SK-N-SH treated with all-trans-retinoic acid at 6 μM for 48 hours (cell line): ENCODE measurements at regions not wholly inside any gene's neighbourhood (a gene's known extent, or its start where the extent isn't known, plus 50 kb on each side); places are given as distances from the start of the nearest gene placed in this dataset.
"Not testable (repeated sequence)": the region's sequence is repeated elsewhere in the genome, so short reads cannot be mapped to it uniquely, and the experiment has no call there.

Experiments
- PPARA ChIP-seq: fragments of 250-450 bp; sonication (Bioruptor Pico); IDR thresholded peaks from 2 replicates; pipeline ENCODE4 v1.5.0; 2020; ENCODE audit warnings: mild to moderate bottlenecking, borderline replicate concordance
- RARB ChIP-seq: fragments of 250-450 bp; sonication (Bioruptor Pico); IDR thresholded peaks from 2 replicates; pipeline ENCODE4 v1.8.0; 2021; ENCODE audit warnings: mild to moderate bottlenecking, moderate library complexity
- TCF4 ChIP-seq: fragments of 250-450 bp; sonication (Bioruptor Pico); IDR thresholded peaks from 2 replicates; pipeline ENCODE4 v1.8.0; 2021; ENCODE audit warnings: mild to moderate bottlenecking, moderate library complexity, borderline replicate concordance
- ZFP3 ChIP-seq: fragments of 250-450 bp; sonication (Bioruptor Pico); IDR thresholded peaks from 2 replicates; pipeline ENCODE4 v1.5.0; 2020; ENCODE audit warnings: mild to moderate bottlenecking, moderate library complexity
- ZNF8 ChIP-seq: fragments of 450-650 bp; formaldehyde crosslinking; IDR thresholded peaks from 2 replicates; pipeline ENCODE4 v1.5.0; 2020; ENCODE audit warnings: mild to moderate bottlenecking, moderate library complexity
- TF ChIP-seq, protein P1 (sequence below): fragments of 250-450 bp; sonication (Bioruptor Pico); IDR thresholded peaks from 2 replicates; pipeline ENCODE4 v1.5.0; 2020; ENCODE audit warnings: mild to moderate bottlenecking, moderate library complexity
- TF ChIP-seq, protein P2 (sequence below): fragments of 250-450 bp; sonication (Bioruptor Pico); IDR thresholded peaks from 2 replicates; pipeline ENCODE4 v1.8.0; 2020; ENCODE audit warnings: mild to moderate bottlenecking, moderate library complexity, borderline replicate concordance

DNA sequence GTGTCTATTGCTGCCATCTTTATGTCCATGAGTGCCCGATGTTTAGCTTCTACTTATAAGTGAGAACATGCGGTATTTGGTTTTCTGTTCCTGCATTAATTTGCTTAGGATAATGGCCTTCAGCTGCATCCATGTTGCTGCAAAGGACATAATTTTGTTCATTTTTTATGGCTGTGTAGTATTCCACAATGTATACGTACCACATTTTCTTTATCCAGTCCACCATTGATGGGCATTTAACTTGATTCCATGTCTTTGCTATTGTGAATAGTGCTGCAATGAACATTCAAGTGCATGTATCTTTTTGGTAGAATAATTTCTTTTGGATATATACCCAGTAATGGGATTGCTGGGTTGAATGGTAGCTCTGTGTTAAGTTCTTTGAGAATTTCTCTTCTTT lies 376.3 kb upstream of the PROK2 start:
- TF ChIP-seq, protein P1, sequence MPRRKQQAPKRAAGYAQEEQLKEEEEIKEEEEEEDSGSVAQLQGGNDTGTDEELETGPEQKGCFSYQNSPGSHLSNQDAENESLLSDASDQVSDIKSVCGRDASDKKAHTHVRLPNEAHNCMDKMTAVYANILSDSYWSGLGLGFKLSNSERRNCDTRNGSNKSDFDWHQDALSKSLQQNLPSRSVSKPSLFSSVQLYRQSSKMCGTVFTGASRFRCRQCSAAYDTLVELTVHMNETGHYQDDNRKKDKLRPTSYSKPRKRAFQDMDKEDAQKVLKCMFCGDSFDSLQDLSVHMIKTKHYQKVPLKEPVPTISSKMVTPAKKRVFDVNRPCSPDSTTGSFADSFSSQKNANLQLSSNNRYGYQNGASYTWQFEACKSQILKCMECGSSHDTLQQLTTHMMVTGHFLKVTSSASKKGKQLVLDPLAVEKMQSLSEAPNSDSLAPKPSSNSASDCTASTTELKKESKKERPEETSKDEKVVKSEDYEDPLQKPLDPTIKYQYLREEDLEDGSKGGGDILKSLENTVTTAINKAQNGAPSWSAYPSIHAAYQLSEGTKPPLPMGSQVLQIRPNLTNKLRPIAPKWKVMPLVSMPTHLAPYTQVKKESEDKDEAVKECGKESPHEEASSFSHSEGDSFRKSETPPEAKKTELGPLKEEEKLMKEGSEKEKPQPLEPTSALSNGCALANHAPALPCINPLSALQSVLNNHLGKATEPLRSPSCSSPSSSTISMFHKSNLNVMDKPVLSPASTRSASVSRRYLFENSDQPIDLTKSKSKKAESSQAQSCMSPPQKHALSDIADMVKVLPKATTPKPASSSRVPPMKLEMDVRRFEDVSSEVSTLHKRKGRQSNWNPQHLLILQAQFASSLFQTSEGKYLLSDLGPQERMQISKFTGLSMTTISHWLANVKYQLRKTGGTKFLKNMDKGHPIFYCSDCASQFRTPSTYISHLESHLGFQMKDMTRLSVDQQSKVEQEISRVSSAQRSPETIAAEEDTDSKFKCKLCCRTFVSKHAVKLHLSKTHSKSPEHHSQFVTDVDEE: not testable (repeated sequence)
- not testable (repeated sequence) for TF ChIP-seq RARB, PPARA, ZFP3, TCF4 (CRISPR knock-in tag)
- TF ChIP-seq, protein P2, sequence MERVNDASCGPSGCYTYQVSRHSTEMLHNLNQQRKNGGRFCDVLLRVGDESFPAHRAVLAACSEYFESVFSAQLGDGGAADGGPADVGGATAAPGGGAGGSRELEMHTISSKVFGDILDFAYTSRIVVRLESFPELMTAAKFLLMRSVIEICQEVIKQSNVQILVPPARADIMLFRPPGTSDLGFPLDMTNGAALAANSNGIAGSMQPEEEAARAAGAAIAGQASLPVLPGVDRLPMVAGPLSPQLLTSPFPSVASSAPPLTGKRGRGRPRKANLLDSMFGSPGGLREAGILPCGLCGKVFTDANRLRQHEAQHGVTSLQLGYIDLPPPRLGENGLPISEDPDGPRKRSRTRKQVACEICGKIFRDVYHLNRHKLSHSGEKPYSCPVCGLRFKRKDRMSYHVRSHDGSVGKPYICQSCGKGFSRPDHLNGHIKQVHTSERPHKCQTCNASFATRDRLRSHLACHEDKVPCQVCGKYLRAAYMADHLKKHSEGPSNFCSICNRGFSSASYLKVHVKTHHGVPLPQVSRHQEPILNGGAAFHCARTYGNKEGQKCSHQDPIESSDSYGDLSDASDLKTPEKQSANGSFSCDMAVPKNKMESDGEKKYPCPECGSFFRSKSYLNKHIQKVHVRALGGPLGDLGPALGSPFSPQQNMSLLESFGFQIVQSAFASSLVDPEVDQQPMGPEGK (CRISPR knock-in tag): not testable (repeated sequence)
- 0 out of 2 replicates have a peak, but pooled peaks have one; percentile 56 for TF ChIP-seq ZNF8 (CRISPR knock-in tag)
